ENCODE measurements at regions not wholly inside any gene's neighbourhood (a gene's known extent, or its start where the extent isn't known, plus 50 kb on each side); places are given as distances from the start of the nearest gene placed in this dataset.

DNA sequence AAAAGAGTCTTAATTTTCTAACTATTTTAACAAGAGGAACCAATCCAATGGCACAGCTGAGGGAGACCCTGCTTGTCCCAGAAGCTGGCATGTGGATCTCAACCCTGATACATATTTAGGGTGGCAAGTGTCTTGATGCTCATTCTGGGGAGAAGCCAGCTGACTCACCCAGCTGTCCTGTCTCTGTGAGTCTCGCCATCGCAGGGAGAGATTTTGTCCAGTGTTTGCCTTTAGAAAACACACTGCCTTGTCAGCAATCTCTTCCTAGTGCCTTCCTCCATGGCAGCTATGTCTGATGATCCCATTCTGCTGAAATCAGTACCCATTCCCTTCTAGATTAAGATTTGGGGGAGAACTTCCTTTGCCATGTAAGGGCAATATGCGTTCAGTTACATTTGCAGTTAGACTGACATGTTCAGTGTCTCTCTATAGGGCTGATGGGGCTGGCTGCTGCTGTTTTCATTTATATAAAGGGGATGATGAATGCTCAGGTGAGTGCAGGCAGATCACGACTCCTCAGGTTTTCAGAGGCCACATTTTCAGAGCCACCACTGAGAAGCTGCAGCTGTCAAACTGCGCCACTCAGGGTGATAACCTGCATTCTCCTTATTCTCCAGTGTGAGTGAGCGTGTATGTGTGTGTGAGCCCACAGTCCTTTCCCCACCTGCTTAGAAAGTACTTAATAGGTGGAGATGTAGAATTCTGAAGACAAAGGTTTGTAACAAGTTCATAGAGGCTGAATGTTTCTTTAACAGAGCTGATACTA is 217.0 kb downstream of the GAS1 start:
- no peak for DNase-seq (ENCODE audit: low spot score)

GRCh38 chr9:86724529-86724928 is 222.8 kb downstream of the GAS1 start:
- no peak for DNase-seq (ENCODE audit: low spot score)

DNA sequence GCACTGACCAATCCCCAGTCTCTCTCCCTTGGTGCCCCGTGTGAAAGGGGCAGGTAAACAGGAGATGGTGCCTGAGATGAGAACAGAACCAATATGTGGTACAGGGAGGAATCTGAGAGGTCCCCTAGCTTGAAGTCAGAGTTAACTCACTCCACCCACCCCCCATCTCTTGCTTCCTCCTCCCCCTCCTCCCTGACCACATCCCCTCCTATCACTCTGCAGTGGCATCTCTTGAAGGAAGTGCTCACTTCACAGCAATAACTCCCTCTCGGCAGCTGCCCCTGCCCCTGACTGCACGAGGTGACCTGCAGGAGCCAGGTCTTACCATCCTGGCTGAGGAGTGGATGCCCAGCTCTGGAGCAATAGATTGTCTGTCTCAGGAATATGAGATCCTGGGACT is 224.0 kb downstream of the GAS1 start:
- DNase-seq (ENCODE audit: low spot score), result no peak

DNA sequence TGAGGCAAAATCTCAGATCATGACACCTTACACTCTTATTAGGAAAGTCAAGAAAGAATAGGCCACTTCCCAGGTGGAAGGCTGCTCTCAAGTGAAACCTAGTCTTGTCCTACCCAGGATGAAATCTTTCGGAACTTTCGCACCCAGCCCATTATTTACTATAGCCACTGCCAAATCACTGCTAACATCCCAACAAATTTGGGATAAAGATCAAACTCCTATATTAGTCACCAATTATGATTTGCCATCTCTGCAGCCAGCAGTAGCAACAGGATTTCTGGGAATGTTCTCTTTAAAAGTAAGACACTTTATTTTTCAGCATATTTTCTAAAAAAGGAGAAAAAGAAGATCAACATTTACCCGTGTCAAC is 224.6 kb downstream of the GAS1 start:
- no peak for DNase-seq (ENCODE audit: low spot score)

DNA sequence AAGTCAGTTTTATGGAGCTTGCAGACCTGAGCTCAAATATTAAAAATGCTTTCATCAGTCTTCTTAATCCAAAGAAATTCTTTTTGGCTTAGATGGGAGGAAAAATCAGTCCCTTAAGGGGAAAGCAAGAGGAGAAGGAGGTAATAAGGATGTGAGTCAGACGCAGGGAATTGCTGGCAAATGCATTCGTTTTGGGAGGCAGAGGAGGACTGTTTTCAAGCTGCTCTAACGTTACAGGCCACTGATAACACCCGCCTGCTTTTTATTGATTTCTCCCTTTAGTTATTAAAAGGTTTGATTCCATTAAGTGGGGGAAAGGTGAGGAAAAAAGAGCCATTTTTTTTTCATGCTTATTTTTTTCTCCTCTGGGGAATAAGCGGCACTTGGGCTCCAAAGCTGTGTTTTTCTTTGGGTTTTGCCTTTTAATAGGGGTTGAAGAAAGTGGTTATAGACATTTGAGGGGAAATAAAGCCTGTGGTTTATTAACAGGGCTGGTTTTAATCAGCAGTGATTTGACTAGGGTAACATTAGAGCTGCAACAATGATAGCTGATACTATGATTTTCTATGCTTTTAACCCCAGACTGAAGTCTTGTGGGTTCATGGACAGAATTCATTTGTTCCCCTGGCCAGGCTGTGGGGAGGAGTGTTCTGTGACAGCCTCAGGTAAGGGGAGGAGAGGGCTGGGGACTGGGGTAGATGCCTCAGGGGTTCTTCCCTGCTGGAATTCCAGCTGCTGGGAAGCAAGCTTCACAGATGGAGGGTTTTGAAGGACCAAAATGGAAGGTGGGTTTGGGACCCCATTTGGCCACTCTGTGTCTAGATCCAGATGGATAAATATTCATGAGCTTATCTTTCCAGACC is 225.2 kb downstream of the GAS1 start:
- no peak for DNase-seq (ENCODE audit: low spot score)

DNA sequence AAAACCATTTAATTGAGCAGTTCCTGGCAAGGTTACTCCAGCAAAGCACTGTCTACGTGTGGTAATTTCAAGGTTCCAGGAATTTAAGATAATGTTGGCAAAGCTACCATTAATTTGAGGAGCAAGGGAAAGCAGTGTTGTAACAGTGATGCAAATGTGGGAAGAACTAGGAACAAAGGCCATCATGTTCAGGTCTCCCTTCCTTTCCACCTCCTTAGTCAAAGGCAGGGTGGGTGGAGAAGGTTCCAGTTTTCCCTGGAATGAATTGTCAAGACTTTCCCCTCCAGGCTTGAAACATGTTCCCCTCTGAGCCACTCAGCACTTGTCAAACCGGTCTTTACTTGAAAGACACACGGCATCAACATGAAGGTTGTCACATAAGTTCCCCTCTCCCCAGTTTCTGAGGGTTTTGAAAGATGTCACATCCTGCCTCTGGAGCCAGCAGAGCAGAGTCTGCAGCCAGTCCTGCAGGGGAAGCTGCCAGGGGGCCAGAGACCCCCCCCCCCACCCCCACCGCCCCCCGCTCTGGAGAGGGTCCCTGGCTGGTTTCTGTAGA is 226.0 kb downstream of the GAS1 start:
- DNase-seq (ENCODE audit: low spot score), result no peak

DNA sequence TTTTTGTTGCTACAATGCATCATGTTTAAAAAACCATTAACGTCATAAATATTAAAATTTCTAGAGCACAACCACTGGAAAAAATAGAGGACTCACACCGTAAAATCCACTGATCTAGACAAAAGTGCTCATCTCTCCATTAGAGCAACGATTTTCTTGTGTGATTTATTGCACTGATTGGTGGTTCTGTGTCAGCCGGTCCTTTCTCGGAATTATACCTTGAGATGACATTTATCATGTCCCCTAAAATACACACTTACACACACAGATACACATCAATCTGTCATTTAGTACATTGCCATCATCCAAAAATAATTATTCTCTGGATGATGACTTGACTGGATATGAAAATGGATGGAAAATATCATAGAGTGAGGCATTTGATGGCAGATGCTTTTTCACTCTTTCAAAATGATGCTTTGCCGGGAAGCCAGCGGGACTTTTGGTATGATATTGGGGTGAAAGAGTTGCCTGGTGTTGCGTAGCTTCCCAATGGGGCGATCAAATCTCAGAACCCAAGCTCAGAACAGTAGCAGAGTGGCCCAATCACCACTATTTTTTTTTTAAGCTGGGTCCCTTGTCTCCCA is 226.6 kb downstream of the GAS1 start:
- DNase-seq (ENCODE audit: low spot score), result no peak

DNA sequence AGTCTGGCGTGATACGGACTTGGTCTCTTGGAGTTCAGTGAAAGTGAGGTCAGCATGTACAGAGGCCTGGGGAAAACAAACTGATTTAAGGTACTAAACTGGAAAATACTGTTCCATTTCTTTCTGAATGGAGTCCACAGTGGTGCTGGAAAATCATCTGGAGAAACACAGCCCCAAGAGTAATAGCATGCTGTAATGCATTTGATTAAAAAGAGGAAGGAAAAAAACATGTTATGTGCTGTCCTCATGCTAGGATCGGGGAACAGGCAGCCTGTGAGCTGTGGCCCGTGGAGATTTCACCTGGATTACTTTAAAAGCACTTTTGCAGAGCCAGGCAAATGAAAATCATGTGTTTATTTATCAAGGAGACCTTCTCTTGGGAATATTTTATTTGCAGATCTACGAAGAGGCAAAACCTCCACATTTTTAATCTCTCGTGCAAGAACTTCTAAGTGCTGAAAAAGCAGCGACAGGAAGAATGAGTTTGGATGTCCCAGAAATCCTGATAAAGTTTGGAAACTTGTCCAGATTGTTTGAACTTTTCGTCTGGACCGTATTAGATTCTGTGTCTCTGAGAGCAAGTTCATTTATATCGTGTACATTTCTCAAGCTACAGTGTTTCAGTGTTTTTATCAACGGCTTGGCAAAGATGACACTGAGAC is 228.8 kb downstream of the GAS1 start:
- no peak for DNase-seq (ENCODE audit: low spot score)

- no peak for DNase-seq (ENCODE audit: low spot score)
These were observed 230.9 kb downstream of the GAS1 start for GRCh38 chr9:86716326-86716922.

DNA sequence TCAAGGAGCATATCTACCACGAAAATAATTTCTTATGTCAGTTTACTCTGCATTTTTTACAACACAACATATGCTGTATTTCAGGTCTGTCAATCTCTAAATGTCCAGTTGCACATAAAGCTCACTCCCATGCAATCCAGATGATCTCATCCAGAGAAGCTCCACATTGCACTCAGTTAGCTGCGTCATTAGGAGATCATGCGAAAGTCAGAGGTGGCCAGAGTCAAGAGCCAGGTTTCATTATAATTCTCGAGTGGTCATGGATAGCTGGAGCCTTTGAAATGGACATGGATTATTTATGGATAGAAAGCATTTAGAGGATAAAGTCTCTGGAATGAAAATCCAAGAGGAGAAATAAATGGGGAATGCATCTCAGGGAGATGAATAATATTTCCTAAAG is 232.3 kb downstream of the GAS1 start:
- no peak for DNase-seq (ENCODE audit: low spot score)

DNA sequence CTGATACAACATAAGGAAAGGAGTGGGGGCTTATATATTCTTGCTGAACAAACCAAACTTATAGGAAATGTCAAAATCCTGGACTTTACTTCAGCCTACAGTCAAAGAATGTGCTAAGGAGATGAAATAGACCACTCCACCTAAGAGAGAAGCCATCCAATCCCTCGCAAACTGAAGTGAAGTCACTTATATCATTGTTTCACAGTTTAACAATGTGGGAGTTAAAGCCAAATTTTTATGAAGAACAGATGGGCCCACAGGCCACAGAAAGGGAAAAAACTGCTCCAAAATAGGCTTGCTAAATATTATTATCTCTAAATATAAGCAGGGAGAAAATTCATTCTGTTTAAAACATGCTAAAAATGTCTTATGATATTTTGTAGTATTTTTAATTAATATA is 233.3 kb downstream of the GAS1 start:
- no peak for DNase-seq (ENCODE audit: low spot score)

DNA sequence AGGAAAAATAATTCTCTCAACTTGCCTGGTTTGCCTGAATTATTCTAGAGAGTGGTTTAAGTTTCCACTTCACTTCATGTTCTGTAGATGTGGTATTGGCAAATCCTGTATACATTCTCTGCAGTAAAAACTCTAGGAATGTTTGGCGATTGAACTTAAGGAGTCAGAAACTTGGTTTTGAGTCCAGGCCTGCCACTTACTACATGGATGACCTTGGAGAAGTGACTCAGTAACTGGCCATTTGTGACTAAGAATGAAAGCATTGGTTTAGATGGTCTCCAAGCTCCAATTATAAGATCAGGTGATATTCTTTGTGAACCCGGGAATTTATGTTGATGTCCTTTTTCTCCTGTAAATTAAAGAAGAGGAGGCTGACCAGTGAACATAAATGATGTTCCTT is 233.8 kb downstream of the GAS1 start:
- no peak for DNase-seq (ENCODE audit: low spot score)

GRCh38 chr9:86708918-86709835 is 238.1 kb downstream of the GAS1 start:
- DNase-seq (ENCODE audit: low spot score), result no peak

- DNase-seq (ENCODE audit: low spot score), result no peak
These were observed 239.3 kb downstream of the GAS1 start for GRCh38 chr9:86707932-86708510.

DNA sequence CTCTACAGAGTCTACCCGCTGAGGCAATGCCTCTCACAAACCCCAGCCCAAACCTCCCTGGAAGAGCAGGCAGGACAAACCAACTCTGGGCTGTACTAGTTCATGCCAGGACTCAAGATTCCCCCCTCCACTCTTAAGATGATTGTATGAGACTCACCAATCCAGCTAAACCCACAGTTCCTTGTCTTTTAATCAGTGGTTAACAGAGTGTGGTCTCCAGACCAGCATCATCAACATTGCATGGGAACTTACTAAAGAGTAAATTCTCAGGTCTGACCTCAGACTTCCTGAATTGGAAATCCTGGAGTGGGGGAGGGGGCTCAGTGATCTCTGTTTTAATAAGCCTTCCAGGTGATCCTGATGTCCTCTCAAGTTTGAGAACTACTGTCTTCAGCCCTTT is 240.9 kb downstream of the GAS1 start:
- no peak for DNase-seq (ENCODE audit: low spot score)

DNA sequence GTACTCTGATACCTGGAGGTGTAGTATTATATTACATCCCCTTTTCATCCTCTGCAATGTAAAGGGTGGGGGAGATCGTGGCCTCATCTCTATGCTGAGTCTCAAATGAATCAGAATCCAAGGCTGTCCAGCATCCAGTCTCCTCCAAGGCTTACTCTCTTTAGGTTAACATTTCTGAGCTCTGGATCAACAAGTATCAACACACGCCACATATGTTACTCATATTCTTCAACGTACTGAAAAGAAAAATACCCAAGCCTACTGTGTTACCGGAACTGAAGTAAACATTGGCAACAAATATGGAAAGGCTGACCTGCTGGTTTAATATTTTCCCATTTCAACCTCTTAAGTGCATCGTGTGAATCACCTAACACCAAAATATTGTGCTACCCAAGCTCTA is 241.8 kb downstream of the GAS1 start:
- no peak for DNase-seq (ENCODE audit: low spot score)

DNA sequence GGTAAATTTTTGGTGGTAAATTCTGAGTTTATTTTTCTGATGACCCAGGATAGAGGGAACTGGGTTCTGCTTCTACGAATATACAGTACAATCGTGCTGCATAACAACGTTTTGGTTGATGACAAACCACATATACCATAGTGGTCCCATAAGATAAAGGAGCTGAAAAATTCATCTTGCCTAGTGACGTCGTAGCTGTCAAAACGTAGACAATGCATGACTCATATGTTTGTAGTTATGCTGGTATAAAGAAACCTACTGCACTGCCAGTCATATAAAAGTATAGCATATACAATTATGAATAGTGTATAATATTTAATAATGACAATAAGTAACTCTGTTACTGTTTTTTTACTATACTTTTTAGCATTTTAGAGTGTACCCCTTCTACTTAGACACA is 244.0 kb downstream of the GAS1 start:
- no peak for DNase-seq (ENCODE audit: low spot score)

DNA sequence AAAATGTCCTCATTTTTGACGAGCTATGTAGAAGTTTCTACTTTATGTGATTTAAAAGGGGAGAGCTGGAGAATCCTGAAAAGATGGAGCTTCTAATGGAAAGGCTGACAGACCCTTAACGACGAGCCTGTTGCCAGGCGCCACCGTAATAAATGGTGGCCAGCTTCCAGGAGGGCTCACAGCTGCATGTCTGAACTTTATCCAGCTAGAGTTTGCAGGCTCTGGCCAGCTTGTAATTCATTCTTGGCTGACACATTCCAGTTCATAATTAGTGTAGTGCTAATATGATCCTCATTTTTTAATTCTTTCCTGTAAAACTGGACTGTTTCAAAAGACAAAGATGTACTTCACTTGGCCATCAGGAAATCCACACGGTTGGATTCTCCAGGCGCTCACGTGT is 246.7 kb downstream of the GAS1 start:
- DNase-seq (ENCODE audit: low spot score), result no peak

GRCh38 chr9:86697999-86698398 is 249.3 kb downstream of the GAS1 start:
- DNase-seq (ENCODE audit: low spot score), result no peak

GRCh38 chr9:86697213-86697612 is 250.1 kb downstream of the GAS1 start:
- DNase-seq (ENCODE audit: low spot score), result no peak

All from CD4-positive, alpha-beta T cell treated with Interleukin-6 at 100 ng/mL for 8 hours (primary cell).